ENCODE measurements at regions not wholly inside any gene's neighbourhood (a gene's known extent, or its start where the extent isn't known, plus 50 kb on each side); places are given as distances from the start of the nearest gene placed in this dataset.
A peak's percentile ranks its signal among the peaks of the same experiment; 100 is the strongest.

GRCh38 chr2:9097239-9097638 lies 93.8 kb upstream of the MBOAT2 start:
- no peak for TF ChIP-seq CTCF (IDR thresholded peaks at IDR 0.05)
- no peak for DNase-seq
- H3K4me3 ChIP-seq, result no peak overlapping the region
- ATAC-seq, result no peak
- no peaks in the 10 kb centered on the region for H3K9me3 ChIP-seq
- intact Hi-C loops (cut with DNase I), result no loop called here
- H3K27me3 ChIP-seq (ENCODE audit: low read depth), result no peaks in the 10 kb centered on the region
- H3K27ac ChIP-seq, result no peak overlapping the region
- no peaks in the 10 kb centered on the region for H3K36me3 ChIP-seq
- H3K4me1 ChIP-seq, result peaks cover 26% of the 10 kb centered on the region

GRCh38 chr2:9096761-9097160 lies 93.3 kb upstream of the MBOAT2 start:
- no peak for ATAC-seq
- peak overlapping the region; percentile 37 for H3K27ac ChIP-seq
- no peak for DNase-seq

GRCh38 chr2:9095690-9096089 lies 92.2 kb upstream of the MBOAT2 start:
- Histone ChIP-seq H3K4me3 (peak overlapping the region; percentile 9), H3K36me3 (no peaks in the 10 kb centered on the region), H3K27ac (peak overlapping the region; percentile 46), H3K9me3 (no peaks in the 10 kb centered on the region), H3K4me1 (peaks cover 26% of the 10 kb centered on the region), H3K27me3 (ENCODE audit: low read depth) (no peaks in the 10 kb centered on the region)
- DNase-seq (peak; percentile 72), ATAC-seq (peak; percentile 74 to 76)
- intact Hi-C loops (cut with DNase I), result no loop called here
- peak; percentile 40 for TF ChIP-seq CTCF (IDR thresholded peaks at IDR 0.05)

More at GRCh38 chr2:9096761-9097160, 93.3 kb upstream of the MBOAT2 start:
- intact Hi-C loops (cut with DNase I), result no loop called here
- H3K36me3 ChIP-seq, result no peaks in the 10 kb centered on the region
- peaks cover 26% of the 10 kb centered on the region for H3K4me1 ChIP-seq
- TF ChIP-seq CTCF (IDR thresholded peaks at IDR 0.05), result no peak
- no peak overlapping the region for H3K4me3 ChIP-seq
- H3K27me3 ChIP-seq (ENCODE audit: low read depth), result no peaks in the 10 kb centered on the region
- no peaks in the 10 kb centered on the region for H3K9me3 ChIP-seq

GRCh38 chr2:9095226-9095625 lies 91.7 kb upstream of the MBOAT2 start:
- ATAC-seq (no peak), DNase-seq (no peak)
- no peaks in the 10 kb centered on the region for H3K9me3 ChIP-seq
- intact Hi-C loops (cut with DNase I), result no loop called here
- H3K27me3 ChIP-seq (ENCODE audit: low read depth), result no peaks in the 10 kb centered on the region
- no peak overlapping the region for H3K4me3 ChIP-seq
- H3K4me1 ChIP-seq, result peaks cover 26% of the 10 kb centered on the region
- H3K27ac ChIP-seq, result peak overlapping the region; percentile 46
- H3K36me3 ChIP-seq, result no peaks in the 10 kb centered on the region
- no peak for TF ChIP-seq CTCF (IDR thresholded peaks at IDR 0.05)

- Histone ChIP-seq H3K27me3 (ENCODE audit: low read depth) (no peaks in the 10 kb centered on the region), H3K9me3 (no peaks in the 10 kb centered on the region), H3K4me3 (no peak overlapping the region), H3K4me1 (peaks cover 26% of the 10 kb centered on the region), H3K27ac (no peak overlapping the region), H3K36me3 (no peaks in the 10 kb centered on the region)
- no peak for DNase-seq
- no peak for ATAC-seq
- intact Hi-C loops (cut with DNase I), result no loop called here
- no peak for TF ChIP-seq CTCF (IDR thresholded peaks at IDR 0.05)
These were observed 90.6 kb upstream of the MBOAT2 start for GRCh38 chr2:9094117-9094516.

- Histone ChIP-seq H3K4me3 (no peak overlapping the region), H3K27me3 (ENCODE audit: low read depth) (no peaks in the 10 kb centered on the region), H3K36me3 (no peaks in the 10 kb centered on the region), H3K9me3 (no peaks in the 10 kb centered on the region), H3K27ac (no peak overlapping the region), H3K4me1 (peaks cover 26% of the 10 kb centered on the region)
- DNase-seq (no peak), ATAC-seq (no peak)
- no peak for TF ChIP-seq CTCF (IDR thresholded peaks at IDR 0.05)
- intact Hi-C loops (cut with DNase I), result no loop called here
These were observed 89.8 kb upstream of the MBOAT2 start for GRCh38 chr2:9093324-9093723.

Data from lower lobe of right lung (tissue), 2 donors.